Activated CD4-positive, alpha-beta T cell treated with anti-CD3 and anti-CD28 coated beads, Interleukin-2, amount 10 ng/mL, durations not matched to agents 24 days and 14 days (primary cell): ENCODE measurements at regions not wholly inside any gene's neighbourhood (a gene's known extent, or its start where the extent isn't known, plus 50 kb on each side); places are given as distances from the start of the nearest gene placed in this dataset.

Experiments used
- DNase-seq: peaks from one replicate; pipeline ENCODE4 v3.0.0; 2022
- H3K27ac Mint-ChIP-seq: one replicate; pipeline ENCODE4 v1.8.0; 2022; ENCODE audit warnings: mild to moderate bottlenecking, mixed read lengths
- H3K27me3 Mint-ChIP-seq: one replicate; pipeline ENCODE4 v1.8.0; 2022; ENCODE audit warnings: mixed read lengths
- H3K36me3 Mint-ChIP-seq: one replicate; pipeline ENCODE4 v1.8.0; 2022; ENCODE audit warnings: low read depth, mild to moderate bottlenecking, mixed read lengths
- H3K4me1 Mint-ChIP-seq: one replicate; pipeline ENCODE4 v1.8.0; 2021; ENCODE audit warnings: mixed read lengths
- H3K4me3 Mint-ChIP-seq: one replicate; pipeline ENCODE4 v1.8.0; 2022; ENCODE audit warnings: mild to moderate bottlenecking, moderate library complexity, mixed read lengths
- H3K9me3 Mint-ChIP-seq: one replicate; pipeline ENCODE4 v1.8.0; 2021; ENCODE audit warnings: mixed read lengths
- intact Hi-C: fragments of 100-400 bp; cut with micrococcal nuclease; formaldehyde crosslinking; loops from one replicate; pipeline ENCODE4 v1.15.1; 2023

- Mint-ChIP-seq H3K4me1 (peaks cover 7% of the 10 kb centered on the region), H3K27ac (no peak overlapping the region), H3K27me3 (peaks cover 2% of the 10 kb centered on the region), H3K36me3 (no peaks in the 10 kb centered on the region), H3K9me3 (peaks cover 11% of the 10 kb centered on the region), H3K4me3 (no peak overlapping the region)
- DNase-seq = no peak
- intact Hi-C loops = no loop called here
Measured at GRCh38 chr6:14619419-14619781, 501.8 kb downstream of the CD83 start.

- Mint-ChIP-seq H3K27ac (no peak overlapping the region), H3K4me3 (no peak overlapping the region), H3K27me3 (peaks cover 4% of the 10 kb centered on the region), H3K36me3 (no peaks in the 10 kb centered on the region), H3K4me1 (peaks cover 10% of the 10 kb centered on the region), H3K9me3 (peaks cover 5% of the 10 kb centered on the region)
- no peak for DNase-seq
- intact Hi-C loops = no loop called here
Measured at GRCh38 chr6:14620522-14620921, 502.9 kb downstream of the CD83 start.

GRCh38 chr6:14621518-14621917, 503.9 kb downstream of the CD83 start:
- intact Hi-C loops = no loop called here

GRCh38 chr6:14622085-14622484, 504.5 kb downstream of the CD83 start:
- H3K9me3 Mint-ChIP-seq = peaks cover 2% of the 10 kb centered on the region
- H3K27me3 Mint-ChIP-seq = peaks cover 4% of the 10 kb centered on the region
- intact Hi-C loops = no loop called here
- H3K4me3 Mint-ChIP-seq = no peak overlapping the region
- DNase-seq = no peak
- peaks cover 8% of the 10 kb centered on the region for H3K4me1 Mint-ChIP-seq
- H3K27ac Mint-ChIP-seq = no peak overlapping the region
- H3K36me3 Mint-ChIP-seq = no peaks in the 10 kb centered on the region

More at GRCh38 chr6:14621518-14621917, 503.9 kb downstream of the CD83 start:
- Mint-ChIP-seq H3K36me3 (no peaks in the 10 kb centered on the region), H3K27me3 (peaks cover 4% of the 10 kb centered on the region), H3K27ac (no peak overlapping the region), H3K4me1 (peaks cover 11% of the 10 kb centered on the region), H3K9me3 (peaks cover 4% of the 10 kb centered on the region), H3K4me3 (no peak overlapping the region)
- DNase-seq = no peak

- Mint-ChIP-seq H3K27ac (no peak overlapping the region), H3K9me3 (peaks cover 5% of the 10 kb centered on the region), H3K27me3 (peaks cover 4% of the 10 kb centered on the region), H3K4me3 (no peak overlapping the region), H3K4me1 (peaks cover 6% of the 10 kb centered on the region), H3K36me3 (no peaks in the 10 kb centered on the region)
- DNase-seq = no peak
- intact Hi-C loops = no loop called here
Measured at GRCh38 chr6:14622909-14623505, 505.4 kb downstream of the CD83 start.

GRCh38 chr6:14625173-14625895, 507.8 kb downstream of the CD83 start:
- Mint-ChIP-seq H3K9me3 (peaks cover 9% of the 10 kb centered on the region), H3K4me3 (no peak overlapping the region), H3K4me1 (peaks cover 6% of the 10 kb centered on the region), H3K27me3 (peaks cover 6% of the 10 kb centered on the region), H3K36me3 (no peaks in the 10 kb centered on the region), H3K27ac (no peak overlapping the region)
- no peak for DNase-seq
- intact Hi-C loops = no loop called here

- intact Hi-C loops = no loop called here
- Mint-ChIP-seq H3K9me3 (peaks cover 9% of the 10 kb centered on the region), H3K4me1 (peaks cover 4% of the 10 kb centered on the region)
Measured at GRCh38 chr6:14626556-14626955, 509.0 kb downstream of the CD83 start.

GRCh38 chr6:14630016-14630415, 512.4 kb downstream of the CD83 start:
- peaks cover 2% of the 10 kb centered on the region for H3K36me3 Mint-ChIP-seq
- H3K27me3 Mint-ChIP-seq = peaks cover 20% of the 10 kb centered on the region
- H3K4me3 Mint-ChIP-seq = no peak overlapping the region
- H3K9me3 Mint-ChIP-seq = peaks cover 9% of the 10 kb centered on the region
- no peak overlapping the region for H3K27ac Mint-ChIP-seq
- DNase-seq = no peak
- H3K4me1 Mint-ChIP-seq = peaks cover 21% of the 10 kb centered on the region
- intact Hi-C loops = loop anchor here (10.0 kb wide), 1 partner anchor 175 kb away; no protein-coding TSS in a partner anchor

More at GRCh38 chr6:14626556-14626955, 509.0 kb downstream of the CD83 start:
- H3K27me3 Mint-ChIP-seq = peaks cover 10% of the 10 kb centered on the region
- no peak overlapping the region for H3K4me3 Mint-ChIP-seq
- no peaks in the 10 kb centered on the region for H3K36me3 Mint-ChIP-seq
- peak; percentile 55 for DNase-seq
- no peak overlapping the region for H3K27ac Mint-ChIP-seq

- peaks cover 2% of the 10 kb centered on the region for H3K36me3 Mint-ChIP-seq
- no peak for DNase-seq
- intact Hi-C loops = loop anchor here (10.0 kb wide), 1 partner anchor 179 kb away; no protein-coding TSS in a partner anchor
- peaks cover 48% of the 10 kb centered on the region for H3K4me1 Mint-ChIP-seq
- H3K9me3 Mint-ChIP-seq = peaks cover 8% of the 10 kb centered on the region
- no peak overlapping the region for H3K27ac Mint-ChIP-seq
- H3K27me3 Mint-ChIP-seq = peaks cover 18% of the 10 kb centered on the region
- H3K4me3 Mint-ChIP-seq = peak overlapping the region; percentile 53
Measured at GRCh38 chr6:14633479-14633878, 515.9 kb downstream of the CD83 start.

GRCh38 chr6:14634072-14634471, 516.5 kb downstream of the CD83 start:
- peaks cover 19% of the 10 kb centered on the region for H3K27me3 Mint-ChIP-seq
- peaks cover 2% of the 10 kb centered on the region for H3K36me3 Mint-ChIP-seq
- DNase-seq = no peak
- peaks cover 7% of the 10 kb centered on the region for H3K9me3 Mint-ChIP-seq
- H3K4me3 Mint-ChIP-seq = peak overlapping the region; percentile 67
- intact Hi-C loops = loop anchor here (10.0 kb wide), 1 partner anchor 179 kb away; no protein-coding TSS in a partner anchor
- H3K4me1 Mint-ChIP-seq = peaks cover 51% of the 10 kb centered on the region
- H3K27ac Mint-ChIP-seq = peak overlapping the region; percentile 69

- DNase-seq = peak; percentile 89
- Mint-ChIP-seq H3K27ac (peak overlapping the region; percentile 86), H3K4me3 (peak overlapping the region; percentile 76), H3K36me3 (peaks cover 2% of the 10 kb centered on the region), H3K4me1 (peaks cover 59% of the 10 kb centered on the region), H3K27me3 (peaks cover 18% of the 10 kb centered on the region), H3K9me3 (peaks cover 4% of the 10 kb centered on the region)
- intact Hi-C loops = loop anchor here (10.0 kb wide), 1 partner anchor 180 kb away; no protein-coding TSS in a partner anchor
Measured at GRCh38 chr6:14635195-14635594, 517.6 kb downstream of the CD83 start.

- Mint-ChIP-seq H3K9me3 (peaks cover 4% of the 10 kb centered on the region), H3K27ac (peak overlapping the region; percentile 86), H3K4me1 (peaks cover 65% of the 10 kb centered on the region), H3K4me3 (peak overlapping the region; percentile 76), H3K27me3 (peaks cover 17% of the 10 kb centered on the region), H3K36me3 (peaks cover 2% of the 10 kb centered on the region)
- intact Hi-C loops = loop anchor here (1.0 to 10.0 kb wide), 3 partner anchors 28 to 181 kb away; no protein-coding TSS in a partner anchor
- peak; percentile 86 for DNase-seq
Measured at GRCh38 chr6:14635934-14636591, 518.5 kb downstream of the CD83 start.

- H3K9me3 Mint-ChIP-seq = peaks cover 4% of the 10 kb centered on the region
- H3K27me3 Mint-ChIP-seq = peaks cover 7% of the 10 kb centered on the region
- no peaks in the 10 kb centered on the region for H3K36me3 Mint-ChIP-seq
- H3K4me1 Mint-ChIP-seq = peaks cover 65% of the 10 kb centered on the region
- intact Hi-C loops = loop anchor here (10.0 kb wide), 1 partner anchor 184 kb away; no protein-coding TSS in a partner anchor
- no peak overlapping the region for H3K27ac Mint-ChIP-seq
- DNase-seq = no peak
- no peak overlapping the region for H3K4me3 Mint-ChIP-seq
Measured at GRCh38 chr6:14638435-14638905, 520.9 kb downstream of the CD83 start.
